T-helper 17 cell (primary cell): ENCODE measurements at regions not wholly inside any gene's neighbourhood (a gene's known extent, or its start where the extent isn't known, plus 50 kb on each side); places are given as distances from the start of the nearest gene placed in this dataset.
"Not testable (repeated sequence)": the region's sequence is repeated elsewhere in the genome, so short reads cannot be mapped to it uniquely, and the experiment has no call there.

ENCODE experiments used
- ATAC-seq: fragments of 150-1000 bp; cut with Tn5 transposase; 2 replicates; pipeline ENCODE4 v1.10.0; 2021; ENCODE audit warnings: mild to moderate bottlenecking, moderate library complexity
- DNase-seq, 3 donors: peaks; one replicate each; pipeline versions ENCODE4 v3.0.0 to v3.0.0-alpha.2; 2020 to 2021
- H3K9me3 ChIP-seq: one replicate; pipeline ENCODE4 v1.7.0; 2013; ENCODE audit warnings: low read length, mild to moderate bottlenecking; ENCODE audit not compliant: control insufficient read depth, poor library complexity, severe bottlenecking
- H3K27ac Mint-ChIP-seq: one replicate; pipeline ENCODE4 v1.8.0; 2022; ENCODE audit warnings: mild to moderate bottlenecking, moderate library complexity, mixed read lengths
- H3K27me3 Mint-ChIP-seq: one replicate; pipeline ENCODE4 v1.8.0; 2022; ENCODE audit warnings: mixed read lengths
- H3K36me3 Mint-ChIP-seq: one replicate; pipeline ENCODE4 v1.8.0; 2022; ENCODE audit warnings: low read depth, mixed read lengths
- H3K4me1 Mint-ChIP-seq: one replicate; pipeline ENCODE4 v1.8.0; 2022; ENCODE audit warnings: mild to moderate bottlenecking, mixed read lengths
- H3K4me3 Mint-ChIP-seq: one replicate; pipeline ENCODE4 v1.8.0; 2022; ENCODE audit warnings: mild to moderate bottlenecking, moderate library complexity, mixed read lengths

- ATAC-seq (no peak), DNase-seq (no peak)
- no peaks in the 10 kb centered on the region for H3K9me3 ChIP-seq
- H3K4me3 Mint-ChIP-seq = no peak overlapping the region
- H3K36me3 Mint-ChIP-seq = peaks cover 6% of the 10 kb centered on the region
- no peaks in the 10 kb centered on the region for H3K27me3 Mint-ChIP-seq
- peak overlapping the region; percentile 91 for H3K27ac Mint-ChIP-seq
- peaks cover 20% of the 10 kb centered on the region for H3K4me1 Mint-ChIP-seq
Measured at GRCh38 chr9:75197561-75197960, 109.2 kb downstream of the OSTF1 start.

- Mint-ChIP-seq H3K4me3 (no peak overlapping the region), H3K27me3 (no peaks in the 10 kb centered on the region), H3K27ac (no peak overlapping the region), H3K36me3 (peaks cover 6% of the 10 kb centered on the region), H3K4me1 (peaks cover 20% of the 10 kb centered on the region)
- ATAC-seq (no peak), DNase-seq (no peak)
- H3K9me3 ChIP-seq = no peaks in the 10 kb centered on the region
Measured at GRCh38 chr9:75198436-75198835, 110.1 kb downstream of the OSTF1 start.

GRCh38 chr9:75200892-75201470 lies 112.7 kb downstream of the OSTF1 start:
- DNase-seq (no peak), ATAC-seq (peak; percentile 41)
- peaks cover 12% of the 10 kb centered on the region for H3K4me1 Mint-ChIP-seq
- peaks cover 3% of the 10 kb centered on the region for H3K36me3 Mint-ChIP-seq
- H3K27ac Mint-ChIP-seq = no peak overlapping the region
- no peaks in the 10 kb centered on the region for H3K9me3 ChIP-seq
- H3K27me3 Mint-ChIP-seq = no peaks in the 10 kb centered on the region
- H3K4me3 Mint-ChIP-seq = no peak overlapping the region

GRCh38 chr9:75201480-75202209 lies 113.3 kb downstream of the OSTF1 start:
- peaks cover 10% of the 10 kb centered on the region for H3K4me1 Mint-ChIP-seq
- H3K27me3 Mint-ChIP-seq = no peaks in the 10 kb centered on the region
- no peak for DNase-seq
- no peak overlapping the region for H3K27ac Mint-ChIP-seq
- no peaks in the 10 kb centered on the region for H3K9me3 ChIP-seq
- ATAC-seq = no peak
- H3K4me3 Mint-ChIP-seq = no peak overlapping the region
- H3K36me3 Mint-ChIP-seq = peaks cover 2% of the 10 kb centered on the region

- H3K4me3 Mint-ChIP-seq, DNase-seq, H3K9me3 ChIP-seq, ATAC-seq, H3K4me1 Mint-ChIP-seq, H3K27ac Mint-ChIP-seq, H3K27me3 Mint-ChIP-seq, H3K36me3 Mint-ChIP-seq: not testable (repeated sequence)
Measured at GRCh38 chr9:75207997-75208396, 119.7 kb downstream of the OSTF1 start.

- Mint-ChIP-seq H3K27ac (no peak overlapping the region), H3K36me3 (peaks cover 8% of the 10 kb centered on the region), H3K4me3 (no peak overlapping the region), H3K27me3 (no peaks in the 10 kb centered on the region), H3K4me1 (peaks cover 2% of the 10 kb centered on the region)
- H3K9me3 ChIP-seq = no peaks in the 10 kb centered on the region
- ATAC-seq (no peak), DNase-seq (no peak)
Measured at GRCh38 chr9:75210215-75210614, 121.9 kb downstream of the OSTF1 start.

GRCh38 chr9:75213765-75214164 lies 125.5 kb downstream of the OSTF1 start:
- H3K4me3 Mint-ChIP-seq = no peak overlapping the region
- no peaks in the 10 kb centered on the region for H3K27me3 Mint-ChIP-seq
- DNase-seq (no peak), ATAC-seq (no peak)
- H3K9me3 ChIP-seq = no peaks in the 10 kb centered on the region
- H3K36me3 Mint-ChIP-seq = peaks cover 8% of the 10 kb centered on the region
- H3K4me1 Mint-ChIP-seq = peaks cover 2% of the 10 kb centered on the region
- H3K27ac Mint-ChIP-seq = no peak overlapping the region

- Mint-ChIP-seq H3K4me3 (no peak overlapping the region), H3K27ac (no peak overlapping the region), H3K27me3 (no peaks in the 10 kb centered on the region), H3K4me1 (peaks cover 6% of the 10 kb centered on the region), H3K36me3 (peaks cover 6% of the 10 kb centered on the region)
- ATAC-seq = no peak
- DNase-seq = no peak
- no peaks in the 10 kb centered on the region for H3K9me3 ChIP-seq
Measured at GRCh38 chr9:75226403-75227139, 138.3 kb downstream of the OSTF1 start.

- no peak overlapping the region for H3K27ac Mint-ChIP-seq
- DNase-seq (no peak), ATAC-seq (no peak)
- peaks cover 6% of the 10 kb centered on the region for H3K4me1 Mint-ChIP-seq
- H3K4me3 Mint-ChIP-seq = no peak overlapping the region
- H3K27me3 Mint-ChIP-seq = no peaks in the 10 kb centered on the region
- H3K9me3 ChIP-seq = no peaks in the 10 kb centered on the region
- H3K36me3 Mint-ChIP-seq = peaks cover 10% of the 10 kb centered on the region
Measured at GRCh38 chr9:75228893-75229292, 140.6 kb downstream of the OSTF1 start.

- Mint-ChIP-seq H3K27ac (no peak overlapping the region), H3K36me3 (peaks cover 10% of the 10 kb centered on the region)
Measured at GRCh38 chr9:75229605-75230332, 141.5 kb downstream of the OSTF1 start.

GRCh38 chr9:75230469-75230868 lies 142.2 kb downstream of the OSTF1 start:
- no peak for DNase-seq
- Mint-ChIP-seq H3K36me3 (peaks cover 10% of the 10 kb centered on the region), H3K4me1 (peaks cover 6% of the 10 kb centered on the region), H3K27me3 (no peaks in the 10 kb centered on the region), H3K27ac (no peak overlapping the region), H3K4me3 (no peak overlapping the region)
- H3K9me3 ChIP-seq = no peaks in the 10 kb centered on the region
- ATAC-seq = no peak

More at GRCh38 chr9:75229605-75230332, 141.5 kb downstream of the OSTF1 start:
- H3K9me3 ChIP-seq = no peaks in the 10 kb centered on the region
- H3K4me3 Mint-ChIP-seq = no peak overlapping the region
- ATAC-seq (no peak), DNase-seq (no peak)
- no peaks in the 10 kb centered on the region for H3K27me3 Mint-ChIP-seq
- H3K4me1 Mint-ChIP-seq = peaks cover 6% of the 10 kb centered on the region

- H3K9me3 ChIP-seq = no peaks in the 10 kb centered on the region
- no peak for ATAC-seq
- peaks cover 10% of the 10 kb centered on the region for H3K36me3 Mint-ChIP-seq
- no peak overlapping the region for H3K27ac Mint-ChIP-seq
- peaks cover 6% of the 10 kb centered on the region for H3K4me1 Mint-ChIP-seq
- H3K4me3 Mint-ChIP-seq = no peak overlapping the region
- no peak for DNase-seq
- H3K27me3 Mint-ChIP-seq = no peaks in the 10 kb centered on the region
Measured at GRCh38 chr9:75231167-75231566, 142.9 kb downstream of the OSTF1 start.

GRCh38 chr9:75233011-75233410 lies 144.7 kb downstream of the OSTF1 start:
- Mint-ChIP-seq H3K27ac (no peak overlapping the region), H3K36me3 (peaks cover 5% of the 10 kb centered on the region), H3K4me3 (no peak overlapping the region), H3K27me3 (no peaks in the 10 kb centered on the region), H3K4me1 (peaks cover 6% of the 10 kb centered on the region)
- DNase-seq = no peak
- ATAC-seq = no peak
- H3K9me3 ChIP-seq = no peaks in the 10 kb centered on the region
